ENCODE measurements at regions not wholly inside any gene's neighbourhood (a gene's known extent, or its start where the extent isn't known, plus 50 kb on each side); places are given as distances from the start of the nearest gene placed in this dataset.

- Histone ChIP-seq H3K4me3 (no peak overlapping the region), H3K27me3 (no peaks in the 10 kb centered on the region), H3K9me3 (no peaks in the 10 kb centered on the region), H3K27ac (no peak overlapping the region), H3K36me3 (no peaks in the 10 kb centered on the region), H3K4me1 (no peaks in the 10 kb centered on the region)
- TF ChIP-seq POLR2A (IDR thresholded peaks at IDR 0.05) (no peak), POLR2AphosphoS5 (IDR thresholded peaks at IDR 0.05; ENCODE audit: insufficient read depth in 1 of 2, low read depth in 1 of 2) (no peak), CTCF (IDR thresholded peaks at IDR 0.05) (no peak)
- no peak for DNase-seq (ENCODE audit: extremely low spot score in 2 of 2)
- intact Hi-C loops (cut with DNase I) = no loop called here
These were observed 347.6 kb downstream of the KLHL13 start for GRCh38 chrX:117768861-117769604.

- TF ChIP-seq POLR2A (IDR thresholded peaks at IDR 0.05) (no peak), CTCF (IDR thresholded peaks at IDR 0.05) (no peak), POLR2AphosphoS5 (IDR thresholded peaks at IDR 0.05; ENCODE audit: insufficient read depth in 1 of 2, low read depth in 1 of 2) (no peak)
- Histone ChIP-seq H3K4me3 (no peak overlapping the region), H3K9me3 (no peaks in the 10 kb centered on the region), H3K27ac (no peak overlapping the region), H3K36me3 (no peaks in the 10 kb centered on the region), H3K27me3 (no peaks in the 10 kb centered on the region), H3K4me1 (no peaks in the 10 kb centered on the region)
- intact Hi-C loops (cut with DNase I) = no loop called here
- no peak for DNase-seq (ENCODE audit: extremely low spot score in 2 of 2)
These were observed 351.4 kb downstream of the KLHL13 start for GRCh38 chrX:117765211-117765610.

- Histone ChIP-seq H3K36me3 (no peaks in the 10 kb centered on the region), H3K27me3 (no peaks in the 10 kb centered on the region), H3K4me1 (no peaks in the 10 kb centered on the region), H3K4me3 (no peak overlapping the region), H3K9me3 (no peaks in the 10 kb centered on the region), H3K27ac (no peak overlapping the region)
- intact Hi-C loops (cut with DNase I) = no loop called here
- no peak for TF ChIP-seq CTCF (IDR thresholded peaks at IDR 0.05)
- no peak for TF ChIP-seq POLR2A (IDR thresholded peaks at IDR 0.05)
- TF ChIP-seq POLR2AphosphoS5 (IDR thresholded peaks at IDR 0.05; ENCODE audit: insufficient read depth in 1 of 2, low read depth in 1 of 2) = no peak
- no peak for DNase-seq (ENCODE audit: extremely low spot score in 2 of 2)
These were observed 363.9 kb downstream of the KLHL13 start for GRCh38 chrX:117752745-117753144.

- no peak overlapping the region for H3K4me3 ChIP-seq
- H3K4me1 ChIP-seq = no peaks in the 10 kb centered on the region
- H3K36me3 ChIP-seq = no peaks in the 10 kb centered on the region
- H3K27ac ChIP-seq = no peak overlapping the region
- H3K9me3 ChIP-seq = no peaks in the 10 kb centered on the region
- H3K27me3 ChIP-seq = no peaks in the 10 kb centered on the region
- intact Hi-C loops (cut with DNase I) = no loop called here
- TF ChIP-seq POLR2A (IDR thresholded peaks at IDR 0.05) (no peak), POLR2AphosphoS5 (IDR thresholded peaks at IDR 0.05; ENCODE audit: insufficient read depth in 1 of 2, low read depth in 1 of 2) (no peak), CTCF (IDR thresholded peaks at IDR 0.05) (no peak)
- no peak for DNase-seq (ENCODE audit: extremely low spot score in 2 of 2)
These were observed 365.5 kb downstream of the KLHL13 start for GRCh38 chrX:117751155-117751554.

- no peak for DNase-seq (ENCODE audit: extremely low spot score in 2 of 2)
- TF ChIP-seq POLR2A (IDR thresholded peaks at IDR 0.05) (no peak), CTCF (IDR thresholded peaks at IDR 0.05) (no peak), POLR2AphosphoS5 (IDR thresholded peaks at IDR 0.05; ENCODE audit: insufficient read depth in 1 of 2, low read depth in 1 of 2) (no peak)
- H3K4me1 ChIP-seq = no peaks in the 10 kb centered on the region
- no peak overlapping the region for H3K27ac ChIP-seq
- no peaks in the 10 kb centered on the region for H3K36me3 ChIP-seq
- no peaks in the 10 kb centered on the region for H3K27me3 ChIP-seq
- H3K4me3 ChIP-seq = no peak overlapping the region
- H3K9me3 ChIP-seq = no peaks in the 10 kb centered on the region
- intact Hi-C loops (cut with DNase I) = no loop called here
These were observed 371.7 kb downstream of the KLHL13 start for GRCh38 chrX:117744958-117745357.

All from vagina (tissue), 2 donors.